T47D (cell line): ENCODE measurements at regions not wholly inside any gene's neighbourhood (a gene's known extent, or its start where the extent isn't known, plus 50 kb on each side); places are given as distances from the start of the nearest gene placed in this dataset.
A peak's percentile ranks its signal among the peaks of the same experiment; 100 is the strongest.
"Not testable (repeated sequence)": the region's sequence is repeated elsewhere in the genome, so short reads cannot be mapped to it uniquely, and the experiment has no call there.

Experiments
- DNase-seq, 2 experiments: peaks; one replicate each; pipeline versions ENCODE4 v3.0.0 to v3.0.0-alpha.2; 2011 to 2012; ENCODE audit warnings: low read depth in 1 of 2, low spot score in 1 of 2
- JUND ChIP-seq: IDR thresholded peaks from 2 replicates; pipeline ENCODE4 v1.6.1; 2012; ENCODE audit warnings: low read depth
- in situ Hi-C: cut with HindIII; loops from 2 replicates; pipeline ENCODE4 v1.10.0; 2016; ENCODE audit warnings: low sequenced_read_pairs, low pct_unique_long_range_greater_than_20kb

DNA sequence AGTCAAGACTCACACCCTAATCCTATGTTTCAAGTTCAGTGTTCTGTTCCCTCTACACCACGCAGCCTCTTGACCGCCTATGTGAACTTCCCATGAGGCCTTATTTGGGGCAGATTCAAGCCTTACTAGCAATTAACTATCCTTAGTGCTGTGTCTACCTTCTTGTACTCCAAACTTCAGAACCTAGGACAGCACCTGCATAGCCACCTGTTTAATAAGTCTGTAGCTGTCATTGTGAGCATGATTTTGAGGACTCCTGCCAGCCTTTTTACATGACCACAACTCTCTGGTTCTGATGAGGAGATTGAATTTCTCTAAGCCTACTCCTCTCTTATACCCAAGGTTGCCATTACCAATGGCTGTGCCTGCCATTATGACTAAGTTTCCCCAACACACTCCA, 50.8 kb upstream of the PCSK1 start:
- peak; percentile 52 to 84 for DNase-seq
- in situ Hi-C loops, result no loop called here
- no peak for TF ChIP-seq JUND

DNA sequence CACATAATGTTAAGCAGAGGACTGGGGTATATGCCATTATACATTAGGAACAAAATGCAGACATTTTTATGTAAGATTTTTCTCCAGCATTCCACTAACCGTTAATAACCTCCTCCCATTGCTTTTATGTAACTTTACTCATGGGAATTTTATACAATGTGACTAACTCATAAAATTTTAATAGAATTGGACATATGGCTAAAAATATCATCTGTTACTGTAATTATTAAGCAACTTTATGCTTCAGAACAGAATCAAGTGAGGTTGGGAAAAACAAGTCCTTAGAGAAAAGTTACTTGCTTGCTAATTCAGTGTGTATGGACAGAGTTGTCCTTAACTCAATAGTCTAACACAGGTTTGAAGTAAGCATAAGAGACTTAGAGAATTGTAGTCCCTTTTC, 54.8 kb upstream of the PCSK1 start:
- TF ChIP-seq JUND, result no peak
- in situ Hi-C loops, result no loop called here
- DNase-seq, result no peak

DNA sequence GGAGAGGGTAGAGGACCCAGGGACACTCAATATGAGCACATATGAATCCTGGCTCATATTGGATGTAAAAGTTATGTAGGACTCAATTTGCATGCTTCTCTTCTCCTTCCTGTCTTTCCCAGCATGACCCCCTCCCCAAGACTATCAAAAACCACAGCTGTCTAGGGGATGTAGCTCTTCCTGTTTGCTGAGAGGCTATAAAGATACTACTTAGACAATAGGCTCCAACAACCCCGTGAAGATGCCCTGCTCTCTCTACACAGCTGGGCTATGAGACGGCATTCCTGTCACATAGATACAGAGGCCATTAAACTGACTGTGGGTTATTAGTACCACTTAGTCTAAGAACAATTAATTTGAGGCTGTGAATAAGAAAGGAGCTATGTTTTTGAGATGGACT, 56.5 kb upstream of the PCSK1 start:
- in situ Hi-C loops, result no loop called here
- no peak for DNase-seq
- TF ChIP-seq JUND, result no peak

DNA sequence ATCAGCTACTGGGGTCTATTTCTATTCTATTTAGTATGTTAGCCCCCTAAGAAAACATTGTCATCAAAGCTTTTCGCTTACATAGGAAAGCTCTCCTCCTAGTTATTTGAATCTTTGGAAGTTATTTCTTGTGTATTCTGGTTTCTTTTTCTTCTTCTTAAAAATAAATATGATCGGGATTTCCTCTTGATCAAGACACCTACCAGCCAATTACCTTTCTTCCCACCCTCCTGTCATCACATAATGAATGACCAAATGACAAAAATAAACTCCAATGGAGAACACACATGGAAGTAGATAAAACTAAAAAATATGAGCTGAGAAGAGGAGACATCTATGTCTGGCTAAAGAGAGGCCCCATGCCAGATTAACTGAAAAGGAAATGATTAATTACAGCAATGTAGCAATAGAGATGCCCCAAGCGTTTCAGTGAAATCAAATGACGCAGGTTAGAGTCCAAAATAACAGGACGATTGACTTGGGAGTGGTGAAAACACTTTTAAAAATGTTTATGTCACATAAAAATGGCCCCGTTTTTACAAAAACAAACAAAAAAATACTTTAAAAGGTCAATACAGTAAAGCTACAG, 59.5 kb upstream of the PCSK1 start:
- no peak for DNase-seq
- TF ChIP-seq JUND, result no peak
- in situ Hi-C loops, result no loop called here

DNA sequence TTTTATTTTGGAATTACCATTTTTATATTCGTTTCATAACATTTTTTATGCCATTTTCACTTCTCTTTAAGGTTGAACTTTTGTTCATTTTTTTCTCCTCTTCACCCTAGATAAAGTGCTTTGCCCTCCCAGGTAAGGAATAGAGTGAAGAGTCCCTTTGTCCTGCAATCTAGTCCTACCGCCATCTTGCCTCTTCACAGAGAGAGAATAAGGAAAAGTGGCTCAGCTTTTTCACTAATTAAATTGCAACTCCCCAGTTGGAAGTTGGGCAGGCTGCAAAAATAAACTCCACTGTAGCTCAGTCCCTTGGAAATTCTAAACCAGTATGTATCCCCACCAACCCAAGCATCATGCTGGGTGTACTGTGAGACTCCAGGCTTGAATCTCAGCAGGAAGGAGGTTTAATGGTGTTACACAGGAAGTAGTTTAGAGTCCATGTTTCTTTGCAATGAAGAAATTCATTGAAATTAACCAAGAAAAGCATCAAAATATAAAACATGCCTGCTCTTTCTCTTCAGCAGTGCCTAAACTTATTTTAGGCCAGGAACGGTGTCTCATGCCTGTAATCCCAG, 60.3 kb upstream of the PCSK1 start:
- no peak for DNase-seq
- in situ Hi-C loops, result no loop called here
- TF ChIP-seq JUND, result no peak

DNA sequence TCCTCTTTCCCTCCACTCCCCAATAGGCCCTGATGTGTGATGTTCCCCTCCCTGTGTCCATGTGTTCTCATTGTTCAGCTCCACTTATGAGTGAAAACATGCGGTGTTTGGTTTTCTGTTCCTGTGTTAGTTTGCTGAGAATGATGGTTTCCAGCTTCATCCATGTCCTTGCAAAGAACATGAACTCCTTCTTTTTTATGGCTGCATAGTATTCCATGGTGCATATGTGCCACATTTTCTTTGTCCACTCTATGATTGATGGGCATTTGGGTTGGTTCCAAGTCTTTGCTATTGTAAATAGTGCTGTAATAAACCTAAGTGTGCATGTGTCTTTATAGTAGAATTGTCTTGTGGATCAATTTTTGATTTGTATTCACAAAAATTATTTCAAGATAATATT, 62.4 kb upstream of the PCSK1 start:
- in situ Hi-C loops, DNase-seq: not testable (repeated sequence)

DNA sequence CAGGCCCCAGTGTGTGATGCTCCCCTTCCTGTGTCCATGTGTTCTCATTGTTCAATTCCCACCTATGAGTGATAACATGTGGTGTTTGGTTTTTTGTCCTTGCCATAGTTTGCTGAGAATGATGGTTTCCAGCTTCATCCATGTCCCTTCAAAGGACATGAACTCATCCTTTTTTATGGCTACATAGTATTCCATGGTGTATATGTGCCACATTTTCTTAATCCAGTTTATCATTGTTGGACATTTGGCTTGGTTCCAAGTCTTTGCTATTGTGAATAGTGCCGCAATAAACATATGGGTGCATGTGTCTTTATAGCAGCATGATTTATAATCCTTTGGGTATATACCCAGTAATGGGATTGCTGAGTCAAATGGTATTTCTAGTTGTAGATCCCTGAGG, 64.0 kb upstream of the PCSK1 start:
- in situ Hi-C loops, DNase-seq: not testable (repeated sequence)

DNA sequence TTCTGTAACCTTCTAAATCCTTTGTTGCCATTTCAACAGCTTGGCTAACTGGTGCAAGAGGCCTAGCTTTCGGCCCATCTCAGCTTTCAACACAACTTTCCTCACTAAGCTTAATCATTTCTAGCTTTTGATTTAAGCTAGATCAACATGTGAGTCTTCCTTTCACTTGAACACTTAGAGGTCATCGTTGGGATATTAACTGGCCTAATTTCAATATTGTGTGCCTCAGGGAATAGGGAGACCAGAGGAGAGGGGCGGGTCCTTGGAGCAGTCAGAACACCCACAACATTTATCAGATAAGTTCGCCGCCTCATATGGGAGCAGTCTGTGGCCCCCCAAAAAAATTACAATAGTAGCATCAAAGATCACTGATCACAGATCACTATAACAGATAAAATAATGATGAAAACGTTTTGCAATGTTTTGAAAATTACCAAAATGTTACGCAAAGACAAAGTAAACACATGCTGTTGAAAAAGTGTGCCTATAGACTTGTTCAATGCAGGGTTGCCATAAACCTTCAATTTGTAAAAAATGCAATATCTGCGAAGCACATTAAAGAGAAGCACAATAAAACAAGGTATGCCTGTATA, 66.8 kb upstream of the PCSK1 start:
- no peak for DNase-seq
- in situ Hi-C loops, result no loop called here
- TF ChIP-seq JUND, result no peak

DNA sequence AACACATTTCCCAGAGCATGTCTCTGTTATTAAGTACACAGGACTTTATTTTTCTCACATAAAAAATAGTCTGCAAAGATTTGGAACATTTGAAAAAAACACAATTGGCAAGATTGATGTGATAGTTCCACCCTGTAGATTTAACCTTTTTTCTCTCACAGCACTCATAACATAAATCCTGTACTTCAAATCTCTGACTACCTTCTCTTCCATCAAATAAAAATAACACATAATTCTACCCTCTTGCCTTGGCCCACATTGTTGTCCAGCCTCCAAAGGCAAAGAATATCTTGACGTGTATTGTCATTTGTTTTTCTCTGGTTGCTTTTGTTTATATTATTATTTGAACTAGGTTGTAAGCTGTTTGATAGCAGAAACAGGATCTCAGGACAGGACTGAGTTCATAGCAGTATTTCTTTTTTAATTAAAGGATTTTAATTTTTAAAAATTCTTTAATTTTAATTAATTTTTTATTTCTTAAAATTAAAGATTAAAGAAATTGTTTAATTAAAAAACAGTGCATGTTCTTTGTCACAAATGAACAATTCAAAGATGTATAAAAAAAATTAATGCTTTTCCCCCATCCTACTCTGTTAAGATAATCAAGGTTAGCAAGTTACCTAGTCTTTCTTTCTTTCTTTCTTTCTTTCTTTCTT, 69.1 kb upstream of the PCSK1 start:
- no peak for DNase-seq
- no peak for TF ChIP-seq JUND
- in situ Hi-C loops, result no loop called here

DNA sequence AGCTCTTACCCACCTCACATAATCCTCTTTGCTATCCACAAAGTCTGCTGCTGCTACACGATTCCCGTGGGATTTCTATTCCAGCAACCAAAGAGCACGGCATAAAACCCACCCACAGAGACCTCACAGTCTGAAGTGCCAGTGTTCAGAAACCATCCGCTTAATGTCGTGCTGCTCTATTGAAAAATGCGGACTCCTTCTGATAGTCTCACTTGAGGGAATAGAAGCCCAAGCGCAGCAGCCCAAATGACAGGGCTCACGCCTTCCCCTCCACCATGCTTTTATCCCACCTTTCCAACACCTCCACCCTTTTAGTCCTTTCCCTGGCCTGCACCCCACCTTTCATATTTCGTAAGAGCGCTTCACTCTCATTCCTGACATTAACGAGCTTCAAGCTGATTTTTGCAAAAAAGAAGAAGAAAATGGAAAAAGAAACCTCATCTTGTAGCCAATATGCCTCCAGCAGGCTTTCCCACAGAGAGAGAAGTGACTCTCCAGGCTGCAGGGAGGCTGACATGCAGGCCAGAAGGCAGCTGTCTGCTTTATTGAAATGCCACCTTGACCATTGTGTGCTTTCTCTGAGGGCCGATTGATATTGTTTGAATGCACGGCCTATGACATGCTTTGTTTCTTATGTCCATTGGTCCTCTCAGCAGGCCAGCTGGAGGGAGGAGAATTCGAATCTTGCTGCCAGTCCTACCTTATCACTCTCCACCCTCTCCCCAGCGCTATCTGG, 70.6 kb upstream of the PCSK1 start:
- no peak for DNase-seq
- in situ Hi-C loops, result no loop called here
- no peak for TF ChIP-seq JUND

DNA sequence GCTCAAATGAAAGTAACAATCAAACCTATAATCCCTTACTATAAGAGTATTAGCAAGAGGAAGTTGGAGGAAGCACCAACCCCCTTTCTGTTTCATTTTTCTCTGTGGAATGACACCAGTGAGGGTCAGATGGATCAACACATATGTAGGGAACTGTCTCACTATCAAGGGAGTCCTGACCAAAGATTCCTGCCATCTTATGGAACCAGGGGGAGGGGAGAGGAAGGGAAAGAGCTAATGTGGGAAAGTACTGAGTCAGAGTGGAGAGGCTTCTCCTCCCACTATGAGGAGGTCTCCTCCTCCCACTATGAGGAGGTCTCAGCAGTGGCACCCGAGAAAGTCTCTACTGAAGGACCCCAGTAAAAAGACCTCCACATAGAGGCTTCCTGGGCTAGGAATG, 73.3 kb upstream of the PCSK1 start:
- in situ Hi-C loops, result no loop called here
- TF ChIP-seq JUND, result no peak
- DNase-seq, result no peak

DNA sequence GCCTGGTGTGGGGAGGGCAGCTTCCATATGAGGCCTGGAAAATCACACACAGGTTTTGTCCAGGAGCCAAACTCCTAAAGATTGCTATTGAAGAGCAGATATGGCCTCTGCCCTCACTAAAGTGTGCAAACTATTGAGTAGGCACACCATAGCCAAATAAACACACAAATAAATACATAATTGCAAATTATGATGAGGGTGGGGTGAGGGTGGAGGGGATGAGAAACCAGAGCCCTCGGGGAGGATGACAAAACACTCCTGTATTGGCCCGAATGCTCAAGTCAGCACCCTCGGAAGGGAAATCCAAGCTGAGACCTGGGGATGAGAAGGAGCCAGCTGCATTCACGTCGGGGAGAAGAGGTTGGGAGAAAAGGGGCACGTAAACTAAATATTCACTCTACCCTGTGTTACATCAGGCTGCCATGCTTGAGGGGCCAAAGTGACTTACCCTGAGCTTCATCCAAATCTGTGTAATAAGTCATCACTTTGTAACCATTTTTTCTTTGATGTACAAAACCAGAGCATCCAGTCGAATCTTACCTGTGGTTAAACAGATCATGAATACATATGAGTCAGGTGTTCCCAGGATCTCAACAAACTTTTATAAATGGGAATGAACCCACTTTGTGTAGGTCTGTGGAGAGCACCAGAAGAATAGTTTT, 73.9 kb upstream of the PCSK1 start:
- TF ChIP-seq JUND, result no peak
- in situ Hi-C loops, result no loop called here
- no peak for DNase-seq
